ENCODE measurements at regions not wholly inside any gene's neighbourhood (a gene's known extent, or its start where the extent isn't known, plus 50 kb on each side); places are given as distances from the start of the nearest gene placed in this dataset.

- FAIRE-seq, result no peak
- intact Hi-C loops (cut with micrococcal nuclease; ENCODE audit: unreplicated experiment), result no loop called here
- BruUV-seq (replicated peaks), result no TSS peak
Measured at GRCh38 chr18:54052732-54053429, 171.6 kb downstream of the MBD2 start.

GRCh38 chr18:54052259-54052658 is 172.2 kb downstream of the MBD2 start:
- H3K9me3 ChIP-seq (ENCODE audit: low read length), result no peaks in the 10 kb centered on the region
- no peak overlapping the region for H3K9ac ChIP-seq (ENCODE audit: insufficient read depth, low read depth, low read length)
- ChIA-PET POLR2A (no interaction called here), CTCF (ENCODE audit: low intra/inter-chr PET ratio, low total read pairs) (no interaction called here)
- no peaks in the 10 kb centered on the region for H3K4me1 ChIP-seq (ENCODE audit: insufficient read depth, low read length)
- H3K27me3 ChIP-seq (ENCODE audit: control insufficient read depth in 1 of 2, insufficient read depth in 2 of 2, low read length in 2 of 2), result no peaks in the 10 kb centered on the region
- no peak overlapping the region for H3K27ac ChIP-seq (ENCODE audit: extremely low read length, insufficient read depth, low read length)
- intact Hi-C loops (cut with micrococcal nuclease; ENCODE audit: unreplicated experiment), result no loop called here
- H3K79me2 ChIP-seq (ENCODE audit: insufficient read depth, low read length), result no peaks in the 10 kb centered on the region
- H4K20me1 ChIP-seq (ENCODE audit: insufficient read depth, low read length), result no peaks in the 10 kb centered on the region
- no TSS peak for BruUV-seq (replicated peaks)
- FAIRE-seq, result no peak
- no peak for ATAC-seq
- no peaks in the 10 kb centered on the region for H3K36me3 ChIP-seq (replicated peaks in 1 of 2; ENCODE audit: control insufficient read depth in 1 of 2, insufficient read depth in 2 of 2, low read length in 2 of 2)
- in situ Hi-C loops (cut with HindIII; ENCODE audit: extremely low pct_ligation_motif_present, low pct_unique_long_range_greater_than_20kb), result no loop called here
- no peak overlapping the region for H3K4me3 ChIP-seq (replicated peaks in 1 of 3; ENCODE audit: insufficient read depth in 1 of 3, low read depth in 2 of 3, low read length in 3 of 3)
- no peak for DNase-seq (ENCODE audit: low spot score)
- H3K4me2 ChIP-seq (ENCODE audit: low read depth, low read length), result no peak overlapping the region
- no peak for TF ChIP-seq SNAPC5 (CRISPR knock-in tag; IDR thresholded peaks at IDR 0.05; ENCODE audit: borderline replicate concordance)
- TF ChIP-seq MYC (CRISPR knock-in tag; IDR thresholded peaks at IDR 0.05; ENCODE audit: borderline replicate concordance), result no peak
- no peak for TF ChIP-seq HNF4G (IDR thresholded peaks at IDR 0.05; ENCODE audit: borderline replicate concordance, low read depth, low read length)
- no peak for TF ChIP-seq HNF4G (CRISPR knock-in tag; IDR thresholded peaks at IDR 0.05; ENCODE audit: borderline replicate concordance, low read depth)
- TF ChIP-seq ZNF788 (CRISPR knock-in tag; IDR thresholded peaks at IDR 0.05; ENCODE audit: borderline replicate concordance), result no peak
- H2AFZ ChIP-seq (ENCODE audit: low read length), result no peak overlapping the region

More at GRCh38 chr18:54052732-54053429, 171.6 kb downstream of the MBD2 start:
- Histone ChIP-seq H3K27me3 (ENCODE audit: control insufficient read depth in 1 of 2, insufficient read depth in 2 of 2, low read length in 2 of 2) (no peaks in the 10 kb centered on the region), H3K4me3 (replicated peaks in 1 of 3; ENCODE audit: insufficient read depth in 1 of 3, low read depth in 2 of 3, low read length in 3 of 3) (no peak overlapping the region), H3K9ac (ENCODE audit: insufficient read depth, low read depth, low read length) (no peak overlapping the region), H3K9me3 (ENCODE audit: low read length) (no peaks in the 10 kb centered on the region), H3K79me2 (ENCODE audit: insufficient read depth, low read length) (no peaks in the 10 kb centered on the region), H2AFZ (ENCODE audit: low read length) (no peak overlapping the region), H4K20me1 (ENCODE audit: insufficient read depth, low read length) (no peaks in the 10 kb centered on the region), H3K4me1 (ENCODE audit: insufficient read depth, low read length) (no peaks in the 10 kb centered on the region), H3K36me3 (replicated peaks in 1 of 2; ENCODE audit: control insufficient read depth in 1 of 2, insufficient read depth in 2 of 2, low read length in 2 of 2) (no peaks in the 10 kb centered on the region), H3K4me2 (ENCODE audit: low read depth, low read length) (no peak overlapping the region), H3K27ac (ENCODE audit: extremely low read length, insufficient read depth, low read length) (no peak overlapping the region)
- WGBS (ENCODE audit: low lambda C conversion rate), result 0% methylated on average over 2 of the region's 2 CpGs
- in situ Hi-C loops (cut with HindIII; ENCODE audit: extremely low pct_ligation_motif_present, low pct_unique_long_range_greater_than_20kb), result no loop called here
- CTCF ChIA-PET (ENCODE audit: low intra/inter-chr PET ratio, low total read pairs), result no interaction called here
- ATAC-seq (no peak), DNase-seq (ENCODE audit: low spot score) (no peak)
- TF ChIP-seq ZNF34 (CRISPR knock-in tag; IDR thresholded peaks at IDR 0.05; ENCODE audit: borderline replicate concordance) (no peak), DR1 (CRISPR knock-in tag; IDR thresholded peaks at IDR 0.05) (no peak), SP1 (IDR thresholded peaks at IDR 0.05) (no peak), SP1 (CRISPR knock-in tag; IDR thresholded peaks at IDR 0.05) (no peak), RARA (CRISPR knock-in tag; IDR thresholded peaks at IDR 0.05) (no peak), ZBTB44 (CRISPR knock-in tag; IDR thresholded peaks at IDR 0.05) (no peak)
- POLR2A ChIA-PET, result no interaction called here

Measured in HepG2 (cell line).